PC-9 (cell line): ENCODE measurements at regions not wholly inside any gene's neighbourhood (a gene's known extent, or its start where the extent isn't known, plus 50 kb on each side); places are given as distances from the start of the nearest gene placed in this dataset.
A peak's percentile ranks its signal among the peaks of the same experiment; 100 is the strongest.

ENCODE experiments used
- BruUV-seq: library from RNA; stranded (reverse); fragments of 400-500 nt; replicated peaks from 2 replicates; lab custom pipeline; 2021; lab: Mats Ljungman, UMichigan
- CTCF ChIA-PET: fragments of 300-600 bp; sonication (Branson Sonifier 250); formaldehyde crosslinking; loops from one replicate; lab custom pipeline; 2022; ENCODE audit warnings: antibody characterized with exemption; lab: Charles Lee
- POLR2A ChIA-PET: fragments of 300-600 bp; sonication (Branson Sonifier 250); formaldehyde crosslinking; loops from one replicate; lab custom pipeline; 2022; ENCODE audit warnings: antibody characterized with exemption; ENCODE audit not compliant: unreplicated experiment; lab: Charles Lee
- DNase-seq, 2 experiments: peaks; one replicate each; pipeline versions ENCODE4 v3.0.0 to v3.0.0-alpha.2; 2015 to 2022; ENCODE audit warnings: mixed read lengths in 1 of 2
- H2AFZ ChIP-seq: fragments of 200-600 bp; sonication (generic); 2 replicates; pipeline ENCODE4 v1.8.1; 2017; ENCODE audit warnings: antibody characterized with exemption
- H3F3A ChIP-seq: fragments of 200-600 bp; sonication (generic); 2 replicates; pipeline ENCODE4 v1.8.1; 2017; ENCODE audit warnings: antibody characterized with exemption, mild to moderate bottlenecking, low read depth; ENCODE audit not compliant: insufficient read depth
- H3K27ac ChIP-seq: fragments of 200-600 bp; sonication (generic); 2 replicates; pipeline ENCODE4 v1.6.1; 2016; ENCODE audit warnings: mixed run types
- H3K27me3 ChIP-seq: fragments of 200-600 bp; sonication (generic); 2 replicates; pipeline ENCODE4 v1.6.1; 2016; ENCODE audit warnings: low read depth, mixed run types; ENCODE audit not compliant: insufficient read depth
- H3K36me3 ChIP-seq: fragments of 200-600 bp; sonication (generic); 2 replicates; pipeline ENCODE4 v1.6.1; 2016; ENCODE audit warnings: low read depth, mixed run types
- H3K4me1 ChIP-seq: fragments of 200-600 bp; sonication (generic); replicated peaks from 2 replicates; pipeline ENCODE4 v1.6.1; 2016; ENCODE audit warnings: mixed run types; ENCODE audit not compliant: insufficient read depth
- H3K4me2 ChIP-seq: fragments of 200-600 bp; sonication (generic); 2 replicates; pipeline ENCODE4 v1.6.1; 2017; ENCODE audit warnings: mixed run types
- H3K4me3 ChIP-seq: fragments of 200-600 bp; sonication (generic); 2 replicates; pipeline ENCODE4 v1.6.1; 2016; ENCODE audit warnings: mixed run types
- H3K79me2 ChIP-seq: fragments of 200-600 bp; sonication (generic); 2 replicates; pipeline ENCODE4 v1.6.1; 2017; ENCODE audit warnings: low read depth, mixed run types
- H3K9me2 ChIP-seq: fragments of 200-600 bp; sonication (generic); 2 replicates; pipeline ENCODE4 v1.8.1; 2017; ENCODE audit warnings: mild to moderate bottlenecking; ENCODE audit not compliant: insufficient read depth
- H3K9me3 ChIP-seq: fragments of 200-600 bp; sonication (generic); 2 replicates; pipeline ENCODE4 v1.8.1; 2016; ENCODE audit warnings: low read depth; ENCODE audit not compliant: insufficient read depth
- H4K20me1 ChIP-seq: fragments of 200-600 bp; sonication (generic); 2 replicates; pipeline ENCODE4 v1.8.1; 2017; ENCODE audit not compliant: insufficient read depth
- CTCF ChIP-seq: fragments of 200-600 bp; sonication (generic); conservative IDR thresholded peaks from 2 replicates; pipeline ENCODE4 v1.6.1; 2017; ENCODE audit warnings: mixed run types, antibody characterized with exemption, mild to moderate bottlenecking, moderate library complexity
- EZH2 ChIP-seq: fragments of 200-600 bp; sonication (generic); IDR thresholded peaks from 2 replicates; pipeline ENCODE4 v1.8.0; 2017; ENCODE audit warnings: antibody characterized with exemption, low read depth
- intact Hi-C: fragments of 100-400 bp; cut with micrococcal nuclease; formaldehyde crosslinking; loops from one replicate; pipeline ENCODE4 v1.10.0; 2022; ENCODE audit not compliant: unreplicated experiment

GRCh38 chr2:238969857-238970256 is 122.0 kb downstream of the TWIST2 start:
- no TSS peak for BruUV-seq
- H3K27ac ChIP-seq = no peak overlapping the region
- no peaks in the 10 kb centered on the region for H4K20me1 ChIP-seq
- no peaks in the 10 kb centered on the region for H3F3A ChIP-seq
- H3K4me3 ChIP-seq = no peak overlapping the region
- ChIA-PET CTCF (no interaction called here), POLR2A (no interaction called here)
- H3K36me3 ChIP-seq = no peaks in the 10 kb centered on the region
- intact Hi-C loops = loop anchor here (1.0 to 10.0 kb wide), 5 partner anchors 105 to 615 kb away; no protein-coding TSS in a partner anchor
- H3K9me3 ChIP-seq = no peaks in the 10 kb centered on the region
- no peaks in the 10 kb centered on the region for H3K9me2 ChIP-seq
- H3K4me1 ChIP-seq = no peaks in the 10 kb centered on the region
- H3K27me3 ChIP-seq = peaks cover 49% of the 10 kb centered on the region
- H3K79me2 ChIP-seq = no peaks in the 10 kb centered on the region
- DNase-seq = no peak
- H2AFZ ChIP-seq = no peak overlapping the region
- H3K4me2 ChIP-seq = no peak overlapping the region
- TF ChIP-seq EZH2 (no peak), CTCF (no peak)

GRCh38 chr2:238970553-238971081 is 122.7 kb downstream of the TWIST2 start:
- Histone ChIP-seq H3K9me2 (no peaks in the 10 kb centered on the region), H3K4me3 (no peak overlapping the region), H4K20me1 (no peaks in the 10 kb centered on the region), H2AFZ (no peak overlapping the region), H3K27me3 (peaks cover 45% of the 10 kb centered on the region), H3K4me1 (no peaks in the 10 kb centered on the region), H3K9me3 (no peaks in the 10 kb centered on the region), H3K79me2 (no peaks in the 10 kb centered on the region), H3K27ac (no peak overlapping the region), H3K36me3 (no peaks in the 10 kb centered on the region), H3F3A (no peaks in the 10 kb centered on the region), H3K4me2 (no peak overlapping the region)
- CTCF ChIA-PET = no interaction called here
- intact Hi-C loops = loop anchor here (1.0 to 10.0 kb wide), 5 partner anchors 106 to 616 kb away; no protein-coding TSS in a partner anchor
- no TSS peak for BruUV-seq
- POLR2A ChIA-PET = no interaction called here
- no peak for TF ChIP-seq EZH2
- TF ChIP-seq CTCF = peak; percentile 100
- peak in 1 of 2 experiments; percentile 84 for DNase-seq

DNA sequence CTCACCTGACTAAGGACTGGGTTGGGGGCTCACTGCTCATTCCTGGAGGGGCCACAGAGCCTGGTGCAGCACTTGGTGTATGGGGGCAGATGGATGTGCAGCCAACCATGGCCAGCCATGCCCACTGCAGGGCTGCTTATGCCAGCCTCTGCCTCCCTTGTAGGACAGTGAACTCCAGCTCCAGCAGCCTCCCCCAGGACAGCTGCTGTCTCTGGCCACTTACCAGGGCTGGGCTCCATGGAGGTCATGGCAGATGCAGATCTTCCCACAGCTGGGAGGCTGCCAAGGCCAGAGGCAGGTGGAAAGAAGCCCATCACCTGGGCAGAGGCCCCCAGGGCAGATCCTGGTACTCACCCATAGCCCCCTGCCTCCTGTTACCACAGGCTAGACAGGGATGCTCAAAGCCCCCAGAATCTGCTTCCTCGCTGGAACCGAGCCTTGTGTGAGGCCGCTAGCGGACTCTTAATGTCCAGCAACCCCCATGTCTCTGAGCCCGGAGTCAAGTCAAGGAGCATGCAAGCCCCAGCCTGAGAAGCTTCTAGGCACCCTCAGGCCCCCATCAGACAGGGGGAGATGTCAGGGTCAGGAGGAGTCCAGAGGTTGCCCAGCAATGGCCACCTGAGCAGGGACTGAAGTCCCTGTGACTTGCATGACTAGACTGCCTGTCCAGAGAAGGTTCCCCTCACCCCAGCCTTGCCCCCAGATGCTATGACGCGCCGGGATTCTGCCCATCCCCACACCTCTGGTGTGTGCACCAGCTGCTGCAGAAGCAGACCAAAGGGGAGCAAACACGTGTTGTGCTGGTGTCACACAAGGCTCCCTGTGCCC is 123.6 kb downstream of the TWIST2 start:
- no peaks in the 10 kb centered on the region for H4K20me1 ChIP-seq
- no peaks in the 10 kb centered on the region for H3F3A ChIP-seq
- intact Hi-C loops = loop anchor here (2.0 to 10.0 kb wide), 2 partner anchors 107 to 617 kb away; no protein-coding TSS in a partner anchor
- TF ChIP-seq CTCF (no peak), EZH2 (no peak)
- no peaks in the 10 kb centered on the region for H3K9me3 ChIP-seq
- no peaks in the 10 kb centered on the region for H3K36me3 ChIP-seq
- ChIA-PET CTCF (no interaction called here), POLR2A (no interaction called here)
- no peak overlapping the region for H2AFZ ChIP-seq
- peaks cover 36% of the 10 kb centered on the region for H3K27me3 ChIP-seq
- H3K79me2 ChIP-seq = no peaks in the 10 kb centered on the region
- H3K4me2 ChIP-seq = no peak overlapping the region
- no peak for DNase-seq
- H3K9me2 ChIP-seq = no peaks in the 10 kb centered on the region
- no peaks in the 10 kb centered on the region for H3K4me1 ChIP-seq
- H3K27ac ChIP-seq = no peak overlapping the region
- no TSS peak for BruUV-seq
- H3K4me3 ChIP-seq = no peak overlapping the region
